Neural cell (in vitro differentiated cells): ENCODE measurements at regions not wholly inside any gene's neighbourhood (a gene's known extent, or its start where the extent isn't known, plus 50 kb on each side); places are given as distances from the start of the nearest gene placed in this dataset.

Experiments
- H2AFZ ChIP-seq: fragments of 200-600, 300-800 bp; sonication (generic), shearing (Covaris generic); 2 replicates; pipeline ENCODE4 v1.6.0; 2014; ENCODE audit warnings: low read depth, mild to moderate bottlenecking, antibody characterized with exemption, low read length, moderate library complexity
- H3F3A ChIP-seq: fragments of 200-600 bp; shearing (Covaris generic); 2 replicates; pipeline ENCODE4 v1.6.1; 2016; ENCODE audit warnings: mild to moderate bottlenecking, moderate library complexity, mixed read lengths, antibody characterized with exemption, low read length; ENCODE audit not compliant: insufficient read depth, poor library complexity, severe bottlenecking
- H3K27ac ChIP-seq: fragments of 200-600, 300-800 bp; sonication (generic), shearing (Covaris generic); 2 replicates; pipeline ENCODE4 v1.5.1; 2014; ENCODE audit warnings: mild to moderate bottlenecking, low read length, moderate library complexity
- H3K27me3 ChIP-seq: fragments of 300-800, 200-600 bp; sonication (generic), shearing (Covaris generic); 2 replicates; pipeline ENCODE4 v1.6.0; 2014; ENCODE audit warnings: mild to moderate bottlenecking, low read depth, low read length, moderate library complexity; ENCODE audit not compliant: insufficient read depth
- H3K36me3 ChIP-seq: fragments of 300-800, 200-600 bp; sonication (generic), shearing (Covaris generic); 2 replicates; pipeline ENCODE4 v1.5.1; 2014; ENCODE audit warnings: mild to moderate bottlenecking, antibody characterized with exemption, low read length, moderate library complexity; ENCODE audit not compliant: insufficient read depth
- H3K4me2 ChIP-seq: fragments of 300-800, 200-600 bp; sonication (generic), shearing (Covaris generic); 2 replicates; pipeline ENCODE4 v1.6.0; 2014; ENCODE audit warnings: mild to moderate bottlenecking, low read length
- H3K4me3 ChIP-seq: fragments of 300-800, 200-600 bp; sonication (generic), shearing (Covaris generic); 2 replicates; pipeline ENCODE4 v1.5.1; 2014; ENCODE audit warnings: mild to moderate bottlenecking, low read length, moderate library complexity
- H3K79me2 ChIP-seq: fragments of 200-600 bp; shearing (Covaris generic); replicated peaks from 2 replicates; pipeline ENCODE4 v1.6.0; 2014; ENCODE audit warnings: mild to moderate bottlenecking, low read length, moderate library complexity; ENCODE audit not compliant: insufficient read depth
- H3K9ac ChIP-seq: fragments of 300-800, 200-600 bp; sonication (generic), shearing (Covaris generic); 2 replicates; pipeline ENCODE4 v1.6.1; 2016; ENCODE audit warnings: mild to moderate bottlenecking, low read length, mixed read lengths
- H3K9me2 ChIP-seq: fragments of 200-600 bp; shearing (Covaris generic); 2 replicates; pipeline ENCODE4 v1.6.1; 2016; ENCODE audit warnings: mild to moderate bottlenecking, low read length, mixed read lengths; ENCODE audit not compliant: insufficient read depth
- H3K9me3 ChIP-seq: fragments of 200-600, 300-800 bp; sonication (generic), shearing (Covaris generic); 2 replicates; pipeline ENCODE4 v1.6.1; 2016; ENCODE audit warnings: mild to moderate bottlenecking, mixed run types, low read length, moderate library complexity, mixed read lengths
- H4K20me1 ChIP-seq: fragments of 200-600 bp; shearing (Covaris generic); 2 replicates; pipeline ENCODE4 v1.6.1; 2016; ENCODE audit warnings: mild to moderate bottlenecking, mixed run types; ENCODE audit not compliant: insufficient read depth
- CTCF ChIP-seq: fragments of 450-650 bp; IDR thresholded peaks from 2 replicates; pipeline ENCODE4 v1.5.1; 2014; ENCODE audit warnings: antibody characterized with exemption, mild to moderate bottlenecking, moderate library complexity; ENCODE audit not compliant: poor library complexity, severe bottlenecking
- EP300 ChIP-seq: fragments of 450-650 bp; conservative IDR thresholded peaks from 2 replicates; pipeline ENCODE4 v1.6.1; 2014; ENCODE audit warnings: antibody characterized with exemption, mild to moderate bottlenecking, moderate library complexity; ENCODE audit not compliant: poor library complexity, severe bottlenecking
- EZH2 ChIP-seq: fragments of 200-600, 300-800 bp; shearing (Covaris generic), sonication (generic); IDR thresholded peaks from 2 replicates; pipeline ENCODE4 v1.6.1; 2014; ENCODE audit warnings: antibody characterized with exemption, low read length, borderline replicate concordance, mild to moderate bottlenecking; ENCODE audit not compliant: insufficient read depth, poor library complexity, severe bottlenecking
- MXI1 ChIP-seq: fragments of 450-650 bp; conservative IDR thresholded peaks from 2 replicates; pipeline ENCODE4 v1.6.1; 2014; ENCODE audit warnings: antibody characterized with exemption, mild to moderate bottlenecking; ENCODE audit not compliant: poor library complexity, severe bottlenecking
- POLR2AphosphoS5 ChIP-seq: IDR thresholded peaks from 2 replicates; pipeline ENCODE4 v1.6.1; 2012
- RAD21 ChIP-seq: fragments of 450-650 bp; conservative IDR thresholded peaks from 2 replicates; pipeline ENCODE4 v1.6.1; 2014; ENCODE audit warnings: antibody characterized with exemption, mild to moderate bottlenecking, moderate library complexity
- REST ChIP-seq: IDR thresholded peaks from 2 replicates; pipeline ENCODE4 v1.6.1; 2012; ENCODE audit warnings: borderline replicate concordance
- SMC3 ChIP-seq: fragments of 450-650 bp; conservative IDR thresholded peaks from 2 replicates; pipeline ENCODE4 v1.6.1; 2014; ENCODE audit warnings: antibody characterized with exemption, mild to moderate bottlenecking, moderate library complexity; ENCODE audit not compliant: poor library complexity
- TAF1 ChIP-seq: IDR thresholded peaks from 2 replicates; pipeline ENCODE4 v1.6.1; 2012; ENCODE audit warnings: low read depth

GRCh38 chr3:21801631-21802030, 50.6 kb upstream of the ZNF385D start:
- Histone ChIP-seq H3K4me3 (no peak overlapping the region), H3F3A (no peaks in the 10 kb centered on the region), H3K9ac (no peak overlapping the region), H3K27ac (peak overlapping the region; percentile 69), H3K27me3 (no peaks in the 10 kb centered on the region), H3K9me3 (no peaks in the 10 kb centered on the region), H2AFZ (no peak overlapping the region), H3K79me2 (no peaks in the 10 kb centered on the region), H3K36me3 (no peaks in the 10 kb centered on the region), H3K4me2 (no peak overlapping the region), H3K9me2 (no peaks in the 10 kb centered on the region), H4K20me1 (no peaks in the 10 kb centered on the region)
- no peak for TF ChIP-seq MXI1
- TF ChIP-seq RAD21: no peak
- TF ChIP-seq CTCF: no peak
- TF ChIP-seq TAF1: no peak
- no peak for TF ChIP-seq EZH2
- TF ChIP-seq REST: no peak
- no peak for TF ChIP-seq EP300
- TF ChIP-seq SMC3: no peak
- TF ChIP-seq POLR2AphosphoS5: no peak

GRCh38 chr3:21803604-21804003, 52.6 kb upstream of the ZNF385D start:
- no peak overlapping the region for H3K4me3 ChIP-seq
- H3K27me3 ChIP-seq: no peaks in the 10 kb centered on the region
- no peaks in the 10 kb centered on the region for H3K9me2 ChIP-seq
- H3K27ac ChIP-seq: peak overlapping the region; percentile 69
- TF ChIP-seq REST (peak; percentile 98), CTCF (no peak), EP300 (peak; percentile 67)
- H3F3A ChIP-seq: no peaks in the 10 kb centered on the region
- H2AFZ ChIP-seq: no peak overlapping the region
- no peaks in the 10 kb centered on the region for H4K20me1 ChIP-seq
- H3K4me2 ChIP-seq: no peak overlapping the region
- no peaks in the 10 kb centered on the region for H3K9me3 ChIP-seq
- H3K9ac ChIP-seq: no peak overlapping the region
- H3K79me2 ChIP-seq: no peaks in the 10 kb centered on the region
- no peaks in the 10 kb centered on the region for H3K36me3 ChIP-seq
